GM19455 (cell line): ENCODE measurements at regions not wholly inside any gene's neighbourhood (a gene's known extent, or its start where the extent isn't known, plus 50 kb on each side); places are given as distances from the start of the nearest gene placed in this dataset.

Experiments
- ATAC-seq: cut with Tn5 transposase; IDR thresholded peaks from one replicate; pipeline ENCODE4 v1.9.1; 2021; ENCODE audit not compliant: unreplicated experiment

DNA sequence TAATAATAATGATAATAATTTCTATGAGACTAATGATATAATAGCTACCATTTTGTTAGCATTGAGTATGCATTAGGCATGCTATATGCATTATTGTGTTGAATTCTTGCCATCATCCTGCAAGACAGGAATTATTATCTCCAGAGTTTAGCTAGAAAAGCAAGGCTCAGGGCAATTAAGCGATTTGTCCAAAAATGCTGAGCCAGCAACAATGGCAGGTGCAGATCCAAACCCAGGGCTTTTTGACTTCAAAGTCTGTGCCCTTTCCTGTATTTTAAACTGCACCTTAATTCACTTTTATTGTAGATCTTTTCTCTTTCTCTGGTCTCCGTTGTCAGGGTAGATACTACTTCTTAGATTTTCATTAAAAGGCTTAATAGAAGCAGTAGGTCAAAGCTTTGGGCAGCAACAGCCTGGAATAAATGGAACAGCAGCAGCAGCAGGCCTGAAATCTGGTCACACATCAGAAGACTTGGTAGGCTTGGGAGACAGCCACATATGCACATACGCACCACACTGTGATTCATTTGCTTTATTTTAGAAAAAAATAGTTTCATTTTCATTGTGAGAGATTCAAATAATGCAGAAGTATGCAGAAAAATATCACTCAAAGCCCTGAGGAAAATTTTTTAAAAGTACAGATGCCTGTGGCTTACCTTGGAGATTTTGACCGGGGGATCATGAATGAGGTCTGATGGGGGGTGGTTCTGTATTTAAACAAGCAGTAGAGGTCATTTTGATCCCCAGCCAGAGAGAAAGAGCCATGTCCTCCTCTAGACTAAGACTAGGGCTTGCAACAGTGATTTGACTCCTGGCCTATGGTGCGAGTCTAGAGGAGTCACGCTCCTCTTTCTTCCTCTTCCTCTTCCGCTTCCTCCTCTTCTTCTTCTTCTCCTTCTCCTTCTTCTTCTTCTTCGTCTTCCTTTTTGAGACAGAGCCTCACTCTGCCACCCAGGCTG, 455.7 kb downstream of the TSN start:
- no peak for ATAC-seq

- ATAC-seq, result no peak
These were observed 457.9 kb downstream of the TSN start for GRCh38 chr2:122213312-122213711.

GRCh38 chr2:122216071-122216470, 460.6 kb downstream of the TSN start:
- no peak for ATAC-seq

DNA sequence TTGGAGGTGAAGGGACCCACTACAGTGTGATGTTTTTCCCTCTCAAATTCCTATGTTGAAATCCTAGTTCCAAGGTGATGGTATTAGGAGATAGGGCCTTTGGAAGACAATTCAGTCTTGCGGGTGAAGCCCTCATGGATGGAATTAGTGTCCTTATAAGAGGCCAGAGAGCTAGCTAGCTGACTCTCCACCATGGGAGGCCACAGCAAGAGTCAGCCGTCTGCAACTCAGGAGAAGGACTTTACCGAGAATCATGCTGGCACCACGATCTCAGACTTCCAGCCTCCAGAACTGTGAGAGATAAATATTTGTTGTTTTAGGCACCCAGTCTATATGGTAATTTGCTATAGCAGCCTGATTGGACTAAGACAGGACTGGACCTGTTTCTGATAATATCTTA, 461.4 kb downstream of the TSN start:
- ATAC-seq, result no peak

DNA sequence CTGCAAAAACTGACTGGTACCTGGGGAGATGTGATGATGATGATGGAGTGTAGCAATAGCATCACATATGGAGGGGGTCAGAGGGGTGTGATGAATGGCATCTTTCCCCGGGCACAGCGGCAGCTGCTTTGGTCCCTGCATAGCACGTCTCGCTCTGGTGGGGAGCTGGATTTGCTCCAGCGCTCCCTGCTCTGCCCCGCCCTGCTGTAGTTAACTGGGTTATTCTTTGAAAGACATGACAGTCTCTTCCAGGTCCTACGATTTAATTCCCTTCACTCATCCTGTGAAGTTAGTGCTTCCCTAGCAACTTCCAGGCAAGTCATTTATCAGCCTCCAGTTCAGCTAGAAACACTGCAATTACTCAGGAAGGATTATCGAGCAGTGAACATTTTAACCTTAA, 463.1 kb downstream of the TSN start:
- no peak for ATAC-seq

DNA sequence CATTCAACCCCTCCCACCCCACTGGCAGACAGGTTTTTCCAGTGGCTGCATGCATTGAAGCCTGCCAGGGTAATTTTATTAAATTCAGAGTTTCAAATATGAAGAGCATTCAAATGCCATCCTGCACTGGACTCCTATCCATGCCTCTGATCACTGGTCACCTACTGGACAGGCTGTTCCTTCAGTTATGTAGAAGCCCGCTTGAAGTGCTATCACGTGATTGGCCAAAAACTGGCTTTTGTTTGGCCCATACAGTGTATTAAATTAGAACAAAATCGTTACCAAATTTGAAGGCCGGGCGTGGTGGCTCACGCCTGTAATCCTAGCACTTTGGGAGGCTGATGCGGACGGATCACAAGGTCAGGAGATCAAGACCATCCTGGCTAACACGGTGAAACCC, 464.1 kb downstream of the TSN start:
- ATAC-seq, result no peak

DNA sequence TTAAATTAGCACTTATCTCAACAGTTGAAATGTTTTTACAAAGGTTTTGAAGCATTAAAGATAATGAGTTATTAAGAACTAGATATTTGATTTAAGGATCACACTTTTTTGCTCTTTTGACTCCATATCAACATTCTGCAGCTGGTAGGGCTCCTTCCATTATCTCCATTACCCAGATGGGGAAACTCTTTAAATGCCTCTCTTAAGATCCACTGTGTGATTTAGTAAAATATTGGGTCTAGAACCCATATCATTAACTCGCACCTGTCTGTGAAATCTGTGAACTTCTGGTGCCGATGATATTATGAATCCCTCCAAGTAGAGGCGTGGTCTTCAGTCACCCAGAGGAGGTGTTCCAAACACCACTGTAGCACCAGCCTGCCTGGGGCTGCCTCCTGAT, 466.2 kb downstream of the TSN start:
- no peak for ATAC-seq

GRCh38 chr2:122231296-122231695, 475.8 kb downstream of the TSN start:
- ATAC-seq, result no peak

DNA sequence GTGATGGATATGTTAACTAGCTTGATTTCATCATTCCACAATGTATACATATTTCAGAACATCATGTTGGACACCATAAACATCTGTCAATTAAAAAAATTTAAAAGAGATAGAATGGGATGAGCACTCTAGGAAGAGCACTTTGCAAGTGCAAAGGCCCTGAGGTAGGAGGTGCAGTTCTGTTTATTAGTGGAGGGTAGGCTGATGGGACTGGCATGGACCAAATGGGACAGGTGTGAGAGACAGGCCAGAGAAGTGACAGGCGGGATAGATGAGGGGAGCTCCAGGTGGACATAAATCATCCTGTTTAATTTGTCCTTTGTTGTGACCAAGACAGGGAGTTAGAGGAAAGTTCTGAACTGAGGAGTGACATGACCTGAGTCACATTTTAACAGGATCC, 477.9 kb downstream of the TSN start:
- ATAC-seq, result no peak

DNA sequence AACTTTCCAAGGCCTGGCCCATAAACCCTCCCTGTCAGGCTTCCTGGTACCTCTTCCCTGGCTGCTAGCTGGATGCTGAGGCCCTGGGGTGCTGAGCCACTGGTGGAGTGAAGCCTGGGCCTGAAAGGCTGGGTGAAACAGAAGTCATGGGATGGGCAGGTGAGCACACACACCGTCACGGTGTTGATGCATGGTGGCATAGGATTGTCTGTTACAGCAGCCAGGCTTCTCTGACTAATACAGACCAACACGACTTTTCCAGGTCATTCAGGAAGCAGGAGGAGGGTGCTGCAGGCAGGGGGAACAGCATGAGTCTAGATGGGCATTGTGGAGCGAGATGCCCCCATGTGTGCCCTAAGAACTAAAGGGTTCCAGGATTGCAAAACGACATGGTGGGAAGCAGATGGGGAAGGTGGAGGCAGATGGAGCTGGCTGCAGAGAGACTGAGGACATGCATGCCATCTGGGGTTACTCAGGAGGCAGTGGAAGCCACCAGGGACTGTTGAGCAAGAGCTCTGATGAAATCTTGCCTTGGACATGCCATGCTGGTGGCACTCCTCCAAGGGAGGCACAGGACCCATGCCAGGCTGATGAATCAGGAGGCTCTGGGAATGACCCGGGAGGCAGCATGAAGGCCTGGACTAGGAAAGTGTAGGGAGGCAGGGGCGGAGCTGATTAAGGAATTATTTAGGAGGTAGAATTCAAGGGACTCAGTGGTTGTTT, 480.9 kb downstream of the TSN start:
- no peak for ATAC-seq

- ATAC-seq, result no peak
These were observed 481.5 kb downstream of the TSN start for GRCh38 chr2:122236925-122237324.

GRCh38 chr2:122237450-122237849, 482.0 kb downstream of the TSN start:
- no peak for ATAC-seq

GRCh38 chr2:122238006-122238559, 482.6 kb downstream of the TSN start:
- no peak for ATAC-seq

- ATAC-seq, result no peak
These were observed 484.0 kb downstream of the TSN start for GRCh38 chr2:122239440-122239839.

- no peak for ATAC-seq
These were observed 489.3 kb downstream of the TSN start for GRCh38 chr2:122244598-122245229.

DNA sequence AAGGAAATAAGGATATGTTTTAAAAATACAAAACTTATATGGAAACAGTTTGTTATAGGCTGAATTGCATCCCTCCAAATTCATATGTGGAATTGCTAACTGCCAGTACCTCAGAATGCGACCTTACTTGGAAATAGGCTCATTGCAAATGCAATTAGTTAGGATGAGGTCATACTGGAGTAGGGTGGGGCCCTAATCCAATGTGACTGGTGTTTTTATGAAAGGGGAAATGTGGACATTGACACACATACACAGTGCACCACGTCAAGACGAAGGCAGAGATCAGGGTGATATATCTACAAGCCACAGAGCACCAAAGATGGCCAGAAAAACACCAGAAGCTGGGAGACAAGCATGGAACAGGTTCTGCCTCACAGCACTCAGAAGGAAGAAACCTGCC, 494.2 kb downstream of the TSN start:
- no peak for ATAC-seq

GRCh38 chr2:122251158-122251557, 495.7 kb downstream of the TSN start:
- no peak for ATAC-seq

GRCh38 chr2:122251566-122251965, 496.1 kb downstream of the TSN start:
- ATAC-seq, result no peak

DNA sequence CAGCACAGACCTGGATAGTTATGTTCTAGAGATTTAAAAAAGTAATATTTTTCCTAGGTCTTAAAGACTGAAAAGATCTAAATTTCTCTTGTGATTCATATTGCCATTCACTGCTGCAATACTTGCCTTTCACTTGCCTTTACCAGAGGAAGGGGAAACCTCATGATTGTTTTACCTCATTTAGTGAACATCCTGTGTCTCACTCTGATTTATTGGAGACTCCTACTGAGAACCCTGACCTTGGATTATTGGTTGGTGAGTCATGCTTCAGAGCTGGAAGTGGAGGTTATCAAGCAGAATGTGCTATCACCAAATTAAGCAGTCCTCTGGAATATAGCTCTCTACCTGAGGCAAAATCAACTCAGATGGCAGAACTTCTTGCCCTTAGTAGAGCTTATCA, 500.5 kb downstream of the TSN start:
- no peak for ATAC-seq

DNA sequence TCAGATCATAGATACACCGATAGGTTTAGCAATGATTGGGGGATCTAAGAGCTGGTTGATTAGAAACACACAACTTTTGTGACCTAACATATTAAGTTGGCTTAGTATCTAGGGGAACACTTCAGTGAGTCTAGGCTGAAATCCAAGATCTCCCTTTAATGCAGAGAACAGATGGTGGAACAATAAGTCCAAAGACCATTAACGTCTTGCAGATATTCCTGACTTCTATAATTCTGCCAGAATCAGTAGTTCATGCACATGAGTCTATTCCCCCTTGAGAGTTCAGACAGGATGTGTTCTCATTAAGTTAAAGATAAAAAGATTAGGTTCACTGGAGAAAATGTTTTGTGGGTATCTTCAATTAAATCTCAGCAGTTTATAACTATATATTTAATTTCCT, 506.5 kb downstream of the TSN start:
- no peak for ATAC-seq

- no peak for ATAC-seq
These were observed 508.3 kb downstream of the TSN start for GRCh38 chr2:122263746-122264145.

GRCh38 chr2:122266636-122267035, 511.2 kb downstream of the TSN start:
- no peak for ATAC-seq
